HG03432 (cell line): ENCODE measurements at regions not wholly inside any gene's neighbourhood (a gene's known extent, or its start where the extent isn't known, plus 50 kb on each side); places are given as distances from the start of the nearest gene placed in this dataset.
A peak's percentile ranks its signal among the peaks of the same experiment; 100 is the strongest.

ENCODE experiments used
- ATAC-seq: cut with Tn5 transposase; IDR thresholded peaks from one replicate; pipeline ENCODE4 v1.9.1; 2021; ENCODE audit warnings: mild to moderate bottlenecking, moderate library complexity; ENCODE audit not compliant: unreplicated experiment

- ATAC-seq, result peak; percentile 93
These were observed 318.9 kb downstream of the SNAPC1 start for GRCh38 chr14:62081012-62081612.

GRCh38 chr14:62081951-62082350 lies 319.7 kb downstream of the SNAPC1 start:
- no peak for ATAC-seq

GRCh38 chr14:62082779-62083178 lies 320.6 kb downstream of the SNAPC1 start:
- ATAC-seq, result no peak

GRCh38 chr14:62084020-62084419 lies 321.8 kb downstream of the SNAPC1 start:
- no peak for ATAC-seq

DNA sequence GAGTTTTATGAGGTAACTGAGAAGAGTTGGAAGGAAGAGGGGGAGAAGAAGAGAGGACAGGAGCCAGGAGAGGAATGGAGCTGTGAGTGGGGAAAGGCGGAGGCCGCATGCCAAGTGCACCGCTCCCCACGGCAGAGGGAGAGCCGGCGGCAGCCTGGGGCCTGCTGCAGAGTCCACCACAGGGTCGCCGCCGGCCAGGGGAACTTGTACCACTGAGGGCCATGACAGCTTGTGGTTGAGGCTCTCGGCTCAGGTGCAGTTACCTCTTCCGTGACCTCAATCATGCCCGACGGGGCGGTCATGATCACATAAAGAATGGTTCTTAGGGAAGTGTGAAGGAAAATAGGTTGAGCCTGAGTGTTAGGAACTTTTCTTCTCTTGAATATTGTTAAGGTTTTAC lies 325.0 kb downstream of the SNAPC1 start:
- ATAC-seq, result no peak

DNA sequence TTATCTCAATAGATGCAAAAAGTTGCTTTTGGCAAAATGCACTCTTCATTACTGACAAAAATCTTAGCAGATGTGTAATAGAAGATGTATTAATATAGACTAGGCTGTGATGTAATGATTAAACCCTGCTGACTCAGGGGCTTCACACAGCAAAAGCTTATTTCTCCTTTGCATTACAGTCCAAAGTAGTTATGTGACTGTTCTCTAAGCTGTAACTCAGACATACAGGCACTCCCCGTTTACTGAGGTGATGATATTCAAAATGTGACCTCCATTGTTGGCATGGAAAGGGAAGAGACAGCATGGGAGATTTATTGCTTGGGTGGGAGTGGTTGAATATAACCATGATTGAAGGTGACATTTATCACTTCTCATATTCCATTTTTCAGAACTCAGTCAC lies 331.5 kb downstream of the SNAPC1 start:
- no peak for ATAC-seq

DNA sequence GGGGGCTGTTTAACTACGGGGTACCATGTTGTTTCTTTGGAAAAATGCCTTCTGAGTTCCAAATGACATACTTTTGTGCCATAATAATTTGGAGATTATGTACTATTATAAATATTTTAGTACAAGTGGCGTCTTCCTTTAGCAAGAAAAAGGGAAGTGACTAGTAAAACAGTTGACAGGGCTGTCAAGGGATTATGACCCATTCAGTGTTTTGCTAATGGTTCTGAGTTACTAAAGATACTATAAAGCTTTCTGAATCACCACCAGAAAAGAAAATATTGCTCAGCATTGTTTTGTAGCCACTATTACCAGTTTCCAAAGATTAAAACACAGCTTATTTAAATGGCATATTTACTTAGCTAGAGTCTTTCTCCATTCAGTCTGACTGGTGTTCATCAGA lies 334.9 kb downstream of the SNAPC1 start:
- no peak for ATAC-seq

- ATAC-seq, result no peak
These were observed 335.6 kb downstream of the SNAPC1 start for GRCh38 chr14:62097824-62098223.

- no peak for ATAC-seq
These were observed 336.1 kb downstream of the SNAPC1 start for GRCh38 chr14:62098357-62098756.

- no peak for ATAC-seq
These were observed 336.9 kb downstream of the SNAPC1 start for GRCh38 chr14:62099091-62099490.

DNA sequence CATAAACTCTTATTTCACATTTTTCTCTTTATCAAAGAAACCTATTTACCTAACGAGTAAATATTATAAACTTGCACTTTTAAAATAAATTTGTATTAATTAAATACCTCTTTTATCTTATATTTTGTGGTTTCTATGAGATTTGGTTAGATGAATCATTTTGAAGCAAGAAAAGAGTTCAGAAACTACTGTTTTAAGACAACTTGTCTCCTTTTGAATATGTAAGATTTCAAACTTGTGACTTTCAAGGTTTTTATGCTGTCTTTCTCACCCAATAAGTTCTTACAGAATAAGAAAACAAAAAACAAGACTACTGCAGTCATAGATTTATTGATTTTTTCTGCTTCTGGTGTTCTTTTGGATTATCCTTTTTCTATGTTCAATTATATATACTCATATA lies 339.0 kb downstream of the SNAPC1 start:
- no peak for ATAC-seq

GRCh38 chr14:62101673-62102348 lies 339.6 kb downstream of the SNAPC1 start:
- ATAC-seq, result no peak

GRCh38 chr14:62102349-62102725 lies 340.1 kb downstream of the SNAPC1 start:
- no peak for ATAC-seq

GRCh38 chr14:62103464-62103863 lies 341.2 kb downstream of the SNAPC1 start:
- no peak for ATAC-seq

GRCh38 chr14:62110941-62111340 lies 348.7 kb downstream of the SNAPC1 start:
- ATAC-seq, result no peak

GRCh38 chr14:62117010-62117750 lies 355.0 kb downstream of the SNAPC1 start:
- peak; percentile 98 for ATAC-seq

DNA sequence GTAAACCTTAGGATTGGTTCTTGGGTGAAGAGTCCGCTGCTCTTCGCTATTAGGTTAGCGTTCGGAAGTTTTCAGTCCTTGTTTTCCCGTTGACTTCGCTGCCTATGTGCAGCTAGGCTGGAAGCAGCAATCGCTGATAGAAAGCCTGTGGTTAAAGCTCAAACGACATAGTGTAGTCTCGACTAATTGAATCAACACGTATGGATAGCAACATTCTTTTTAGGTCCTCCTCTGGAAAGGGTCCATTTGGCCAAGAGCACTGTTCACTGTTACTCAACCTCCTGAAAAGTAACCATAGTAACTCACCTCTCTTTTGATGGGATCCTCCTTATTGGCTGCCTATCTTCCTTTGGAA lies 355.5 kb downstream of the SNAPC1 start:
- no peak for ATAC-seq

- no peak for ATAC-seq
These were observed 356.2 kb downstream of the SNAPC1 start for GRCh38 chr14:62118461-62118860.

- no peak for ATAC-seq
These were observed 356.7 kb downstream of the SNAPC1 start for GRCh38 chr14:62118871-62119270.

- no peak for ATAC-seq
These were observed 361.7 kb downstream of the SNAPC1 start for GRCh38 chr14:62123961-62124360.

DNA sequence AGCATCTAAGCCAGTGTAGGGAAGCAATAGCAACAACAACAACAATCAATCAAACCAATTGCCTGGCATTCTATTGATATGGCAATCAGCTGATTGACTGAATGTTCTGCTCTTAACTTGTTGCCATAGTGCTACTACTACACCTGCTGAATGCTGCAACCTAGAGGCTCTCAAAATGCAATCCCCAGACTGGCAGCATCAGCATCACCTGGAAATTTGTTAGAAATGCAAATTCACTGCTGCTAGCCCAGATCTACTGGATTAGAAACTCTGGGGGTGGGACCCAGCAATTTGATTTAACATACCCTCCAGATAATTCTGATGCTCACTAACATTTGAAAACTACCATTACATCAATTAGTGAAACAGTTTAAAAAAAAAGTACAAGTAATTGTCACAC lies 363.6 kb downstream of the SNAPC1 start:
- ATAC-seq, result no peak

- ATAC-seq, result peak; percentile 88
These were observed 364.8 kb downstream of the SNAPC1 start for GRCh38 chr14:62126879-62127478.
